ENCODE measurements at regions not wholly inside any gene's neighbourhood (a gene's known extent, or its start where the extent isn't known, plus 50 kb on each side); places are given as distances from the start of the nearest gene placed in this dataset.

DNA sequence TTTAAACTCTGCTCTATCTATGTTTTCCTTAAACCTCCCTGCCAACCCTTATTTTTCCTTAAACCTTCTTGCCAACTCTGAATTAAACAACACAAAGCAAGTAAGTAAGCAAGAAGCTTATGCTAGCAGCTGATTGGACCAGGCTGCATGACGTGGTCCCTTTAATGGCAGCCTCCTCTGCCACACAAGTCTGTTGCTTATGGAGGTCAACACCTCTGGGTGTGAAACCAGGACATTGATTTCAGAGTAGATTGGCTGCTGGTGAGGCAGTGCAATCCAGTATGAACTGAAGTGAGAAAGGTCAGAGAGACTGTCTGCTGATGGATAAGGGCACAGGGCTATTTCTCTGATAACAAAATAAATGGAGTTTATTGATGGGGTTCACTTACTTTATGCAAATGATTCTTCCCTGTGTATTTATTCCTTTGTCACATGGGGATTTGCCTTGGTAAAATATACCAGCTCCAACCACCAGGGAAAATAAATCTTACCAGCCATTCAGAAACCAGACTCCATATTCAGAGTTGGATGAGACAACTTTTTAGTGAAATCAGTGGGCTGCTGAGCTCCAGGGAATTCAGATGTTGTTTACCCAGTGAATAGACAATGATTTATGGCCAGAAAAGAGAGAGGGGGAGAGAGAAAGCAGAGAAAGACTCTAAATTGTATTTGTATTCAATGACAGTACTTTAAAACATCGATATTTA lies 112.2 kb upstream of the NCKAP5 start:
- TF ChIP-seq, protein P1, sequence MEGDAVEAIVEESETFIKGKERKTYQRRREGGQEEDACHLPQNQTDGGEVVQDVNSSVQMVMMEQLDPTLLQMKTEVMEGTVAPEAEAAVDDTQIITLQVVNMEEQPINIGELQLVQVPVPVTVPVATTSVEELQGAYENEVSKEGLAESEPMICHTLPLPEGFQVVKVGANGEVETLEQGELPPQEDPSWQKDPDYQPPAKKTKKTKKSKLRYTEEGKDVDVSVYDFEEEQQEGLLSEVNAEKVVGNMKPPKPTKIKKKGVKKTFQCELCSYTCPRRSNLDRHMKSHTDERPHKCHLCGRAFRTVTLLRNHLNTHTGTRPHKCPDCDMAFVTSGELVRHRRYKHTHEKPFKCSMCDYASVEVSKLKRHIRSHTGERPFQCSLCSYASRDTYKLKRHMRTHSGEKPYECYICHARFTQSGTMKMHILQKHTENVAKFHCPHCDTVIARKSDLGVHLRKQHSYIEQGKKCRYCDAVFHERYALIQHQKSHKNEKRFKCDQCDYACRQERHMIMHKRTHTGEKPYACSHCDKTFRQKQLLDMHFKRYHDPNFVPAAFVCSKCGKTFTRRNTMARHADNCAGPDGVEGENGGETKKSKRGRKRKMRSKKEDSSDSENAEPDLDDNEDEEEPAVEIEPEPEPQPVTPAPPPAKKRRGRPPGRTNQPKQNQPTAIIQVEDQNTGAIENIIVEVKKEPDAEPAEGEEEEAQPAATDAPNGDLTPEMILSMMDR (IDR thresholded peaks at IDR 0.05) = no peak
- no peak overlapping the region for H3K27ac ChIP-seq

DNA sequence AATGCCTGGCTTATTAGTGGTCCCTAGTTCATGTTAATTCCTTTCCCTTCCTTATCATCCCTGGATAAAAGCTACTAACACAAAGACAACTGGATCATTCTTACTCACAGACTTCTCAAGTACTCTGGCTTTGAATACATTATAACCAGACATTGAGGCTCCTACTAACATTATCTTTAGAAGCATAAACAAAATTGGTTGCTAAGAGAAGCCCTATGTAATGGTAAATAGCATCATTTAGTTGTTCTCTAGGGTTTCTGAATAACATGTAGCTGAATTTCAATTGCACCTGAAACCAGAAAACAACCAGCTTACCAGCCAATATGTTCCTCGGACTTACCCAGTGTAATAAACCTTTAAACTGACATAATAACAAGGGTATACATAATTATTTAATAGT lies 114.1 kb upstream of the NCKAP5 start:
- no peak for TF ChIP-seq ZFX (IDR thresholded peaks at IDR 0.05; ENCODE audit: borderline replicate concordance)
- TF ChIP-seq, protein P1 (IDR thresholded peaks at IDR 0.05) = no peak
- no peak overlapping the region for H3K27ac ChIP-seq

DNA sequence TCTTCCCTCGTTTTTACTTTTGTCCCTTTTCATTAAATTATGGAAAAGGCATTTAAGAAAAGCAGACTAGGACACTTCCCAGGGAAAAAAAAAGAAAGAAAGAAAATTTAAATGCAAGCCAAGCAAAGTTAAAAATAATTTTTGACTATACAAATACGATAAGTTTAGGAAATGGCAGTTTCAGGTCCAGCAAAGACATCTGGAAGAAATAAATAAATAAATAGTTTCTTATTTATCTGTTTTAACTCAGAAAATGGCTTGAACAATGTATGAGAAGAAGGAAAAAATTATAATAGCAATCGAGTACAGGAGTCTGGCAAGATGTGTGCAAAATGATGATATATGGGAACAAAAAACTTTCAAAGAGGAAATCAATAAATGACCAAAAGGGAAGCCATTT lies 114.6 kb upstream of the NCKAP5 start:
- H3K27ac ChIP-seq = no peak overlapping the region
- TF ChIP-seq, protein P1 (IDR thresholded peaks at IDR 0.05) = no peak
- no peak for TF ChIP-seq ZFX (IDR thresholded peaks at IDR 0.05; ENCODE audit: borderline replicate concordance)

DNA sequence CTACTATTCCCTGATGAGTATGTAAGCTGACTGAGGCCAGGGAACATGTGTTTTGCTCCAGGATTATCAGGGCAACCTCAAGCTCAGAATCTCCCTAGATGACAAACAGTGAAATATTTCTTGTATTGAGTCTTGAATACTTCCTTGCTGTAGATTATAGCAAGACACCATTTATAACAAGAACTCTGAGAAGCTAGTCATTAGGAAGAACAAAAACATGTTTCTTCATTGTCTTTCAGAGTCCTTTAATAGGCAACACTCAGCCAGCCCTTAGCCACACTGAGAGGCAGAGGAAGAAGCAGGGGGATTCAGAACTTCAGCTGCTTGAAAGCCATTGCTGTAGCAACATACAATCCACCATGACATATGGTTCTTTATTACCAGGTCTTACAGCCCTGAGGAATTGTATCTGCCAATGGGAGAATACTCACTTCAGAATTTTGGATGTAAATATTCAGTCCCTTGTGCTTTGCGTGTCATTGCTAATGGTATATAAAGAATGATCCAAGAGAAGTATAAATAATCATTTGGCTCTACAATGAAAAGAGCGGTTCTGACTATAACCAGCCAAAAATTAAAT lies 117.5 kb upstream of the NCKAP5 start:
- no peak overlapping the region for H3K27ac ChIP-seq
- TF ChIP-seq, protein P1 (IDR thresholded peaks at IDR 0.05) = no peak
- no peak for TF ChIP-seq ZFX (IDR thresholded peaks at IDR 0.05; ENCODE audit: borderline replicate concordance)

DNA sequence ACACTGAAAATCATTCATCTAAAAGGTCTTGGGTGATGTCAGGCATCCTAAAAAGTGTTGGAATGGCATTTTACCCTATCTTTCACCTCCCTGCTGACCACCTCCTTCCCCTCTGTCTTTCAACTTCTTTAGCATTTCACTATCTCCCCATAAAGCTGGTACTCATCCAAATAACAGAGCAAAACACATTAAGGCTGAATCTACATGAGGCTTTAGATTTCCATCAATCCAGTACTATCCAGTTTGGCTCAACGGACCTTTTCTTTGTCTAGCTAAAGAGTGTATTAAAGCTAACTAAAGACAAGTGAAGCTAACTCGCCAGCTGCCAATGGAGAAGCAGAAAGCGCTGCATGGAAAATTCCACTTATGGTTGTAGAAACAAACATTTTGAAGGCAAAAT lies 122.5 kb upstream of the NCKAP5 start:
- TF ChIP-seq ZFX (IDR thresholded peaks at IDR 0.05; ENCODE audit: borderline replicate concordance) = no peak
- TF ChIP-seq, protein P1 (IDR thresholded peaks at IDR 0.05) = no peak
- no peak overlapping the region for H3K27ac ChIP-seq

DNA sequence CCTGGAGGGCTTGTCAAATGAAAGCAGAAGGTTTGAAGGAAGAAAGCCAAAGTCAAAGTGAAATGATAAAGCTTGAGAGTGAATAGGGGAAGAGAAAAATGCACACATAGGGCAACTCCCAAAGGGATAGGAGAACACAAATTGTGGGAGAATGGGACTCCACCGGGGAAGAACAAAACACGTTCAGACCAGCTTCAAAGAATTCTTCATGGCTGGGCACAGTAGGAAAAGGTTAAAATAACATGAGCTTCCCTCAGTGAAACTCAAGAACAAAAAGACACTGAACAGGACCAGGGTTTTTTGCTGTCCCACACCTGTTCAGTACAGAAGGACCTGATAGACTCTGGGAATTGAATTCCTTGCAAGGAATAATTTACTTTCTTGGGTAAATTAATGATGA lies 123.1 kb upstream of the NCKAP5 start:
- no peak for TF ChIP-seq ZFX (IDR thresholded peaks at IDR 0.05; ENCODE audit: borderline replicate concordance)
- TF ChIP-seq, protein P1 (IDR thresholded peaks at IDR 0.05) = no peak

DNA sequence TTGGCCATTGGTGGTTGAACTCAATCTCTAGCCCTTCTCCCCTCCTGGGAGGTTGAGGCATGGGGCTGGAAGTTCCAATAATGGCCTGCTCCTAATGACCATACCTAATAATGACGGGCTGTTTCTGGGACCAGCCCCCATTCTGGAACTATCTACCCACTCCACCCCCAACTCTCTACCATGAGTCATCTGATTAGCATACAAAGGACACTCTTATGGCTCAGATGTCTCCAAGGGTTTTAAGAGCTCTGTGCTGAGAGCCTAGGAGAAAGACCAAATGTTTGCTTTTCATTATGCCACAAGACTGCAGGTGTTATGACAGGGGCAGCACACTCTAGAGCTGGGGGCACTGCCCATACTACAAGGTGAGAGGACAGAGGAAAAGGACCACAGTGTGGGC lies 137.0 kb upstream of the NCKAP5 start:
- H3K27ac ChIP-seq = no peak overlapping the region
- no peak for TF ChIP-seq ZFX (IDR thresholded peaks at IDR 0.05; ENCODE audit: borderline replicate concordance)
- TF ChIP-seq, protein P1 (IDR thresholded peaks at IDR 0.05) = no peak

More for the DNA sequence above, 123.1 kb upstream of the NCKAP5 start:
- H3K27ac ChIP-seq = no peak overlapping the region

Data from 22Rv1 (cell line).